Dedifferentiated amniotic fluid mesenchymal stem cell (primary cell): ENCODE measurements at regions not wholly inside any gene's neighbourhood (a gene's known extent, or its start where the extent isn't known, plus 50 kb on each side); places are given as distances from the start of the nearest gene placed in this dataset.
"Not testable (repeated sequence)": the region's sequence is repeated elsewhere in the genome, so short reads cannot be mapped to it uniquely, and the experiment has no call there.

Source experiments
- DNase-seq: peaks from one replicate; pipeline ENCODE4 v3.0.0-alpha.2; 2016; ENCODE audit errors: extremely low spot score

DNA sequence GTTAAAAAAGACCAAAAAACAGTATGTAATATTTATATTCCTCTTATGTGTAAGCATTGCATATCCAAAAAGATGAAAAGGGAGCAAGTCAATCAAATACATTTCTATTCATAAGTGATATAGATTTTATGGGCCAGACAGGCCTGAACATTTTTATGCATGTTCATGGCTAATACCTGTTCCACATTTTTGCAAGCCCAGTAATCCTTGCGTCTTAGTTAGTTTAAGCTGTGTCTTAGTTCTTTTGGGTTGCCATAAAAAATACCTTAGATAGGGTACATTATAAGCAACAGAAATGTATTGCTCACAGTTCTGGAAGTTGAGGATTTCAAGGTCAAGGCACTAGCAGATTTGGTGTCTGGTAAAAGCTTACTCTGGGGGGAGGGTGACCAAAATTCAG lies 342.1 kb downstream of the TAF11L14 start:
- no peak for DNase-seq

DNA sequence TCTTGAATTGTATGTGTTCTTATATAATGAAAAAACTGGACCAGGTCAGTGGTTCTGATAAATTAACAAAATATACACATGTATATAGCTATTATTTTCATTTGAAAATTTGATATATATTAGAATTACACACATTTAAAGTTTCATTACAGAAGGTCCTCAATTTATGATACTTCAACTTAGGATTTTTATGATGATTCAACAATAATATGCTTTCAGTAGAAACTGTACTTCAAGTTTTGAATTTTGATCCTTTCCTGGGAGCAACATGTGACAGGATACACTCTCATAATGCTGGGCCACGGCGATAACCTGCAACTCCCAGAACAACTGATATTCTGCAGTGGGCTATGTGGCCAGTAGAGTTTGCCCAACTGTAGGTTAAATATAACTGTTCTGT lies 344.7 kb downstream of the TAF11L14 start:
- no peak for DNase-seq

DNA sequence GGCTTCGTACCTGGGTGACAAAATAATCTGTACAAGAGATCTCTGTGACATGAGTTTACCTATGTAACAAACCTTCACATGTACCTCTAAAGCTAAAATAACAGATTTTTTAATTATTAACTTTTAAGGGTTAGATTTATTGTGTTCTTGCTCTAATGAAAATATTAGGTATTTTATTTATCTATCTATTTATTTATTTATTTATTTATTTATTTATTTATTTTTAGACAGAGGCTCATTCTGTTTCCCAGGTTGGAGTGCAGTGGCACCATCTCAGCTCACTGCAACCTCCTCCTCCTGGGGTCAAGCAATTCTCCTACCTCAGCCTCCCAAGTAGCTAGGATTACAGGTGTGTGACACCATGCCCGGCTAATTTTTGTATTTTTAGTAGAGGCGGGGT lies 348.4 kb downstream of the TAF11L14 start:
- not testable (repeated sequence) for DNase-seq

DNA sequence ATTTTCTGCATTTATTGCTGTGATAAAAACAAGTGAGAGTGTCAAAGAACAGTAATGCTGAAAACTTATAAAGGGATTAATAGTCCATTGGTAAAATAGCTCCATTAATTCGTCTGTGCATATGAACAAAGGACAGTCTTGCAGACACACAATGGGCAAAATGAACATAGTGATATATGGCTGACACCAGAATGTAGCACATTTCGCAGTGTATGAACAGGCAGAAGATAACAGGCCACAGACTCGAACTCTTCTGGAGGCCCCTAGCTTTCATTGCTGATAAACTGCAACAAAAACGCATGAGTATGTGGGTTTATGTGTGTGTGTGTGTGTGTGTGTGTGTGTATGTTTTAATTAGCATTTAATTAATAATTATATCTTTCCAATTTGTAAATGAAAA lies 354.8 kb downstream of the TAF11L14 start:
- DNase-seq: no peak

DNA sequence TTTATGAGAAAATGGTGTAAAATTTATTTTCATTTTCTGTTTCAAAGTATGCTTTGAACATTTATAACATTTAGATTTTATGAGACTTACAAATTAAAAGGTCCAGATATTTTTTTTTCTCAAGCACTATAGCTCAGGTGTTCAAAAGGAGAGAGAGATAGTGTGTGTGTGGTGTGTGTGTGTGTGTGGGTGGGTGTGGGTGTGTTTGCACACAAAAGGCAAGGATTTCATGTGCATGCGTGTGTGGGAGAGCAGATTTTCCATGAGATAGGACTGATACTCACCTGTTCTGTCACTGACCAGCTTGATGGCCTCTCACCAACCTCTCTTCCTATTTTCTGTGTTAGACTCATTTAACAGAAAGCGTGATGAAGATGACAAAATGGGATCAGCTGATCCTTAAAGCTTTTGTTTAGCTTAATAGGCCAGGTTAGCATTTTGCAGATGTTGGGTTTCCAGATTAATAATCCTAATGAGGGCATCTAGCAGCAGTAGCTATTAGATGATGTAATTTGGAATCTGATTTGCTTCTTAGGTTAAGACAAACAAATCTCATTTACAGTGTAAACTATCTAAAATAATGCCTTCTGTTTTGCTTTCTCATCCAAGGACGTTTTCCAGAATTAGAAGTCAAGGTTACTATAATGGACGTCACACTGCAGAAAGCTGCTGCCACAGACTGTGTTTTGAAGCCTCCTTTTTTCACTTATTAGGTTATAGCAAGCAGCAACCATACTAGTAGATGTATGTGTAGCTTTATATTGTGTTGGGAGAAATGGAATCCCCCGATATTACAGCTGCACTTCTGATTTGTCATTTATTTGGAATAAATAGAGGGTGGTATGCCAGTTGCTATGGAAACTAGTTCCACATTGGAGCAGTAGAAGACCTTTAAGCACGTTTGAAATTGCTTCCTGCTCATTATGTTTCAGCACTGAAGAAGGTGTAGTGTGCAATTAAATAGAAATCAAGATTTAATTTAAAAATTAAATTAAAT lies 355.6 kb downstream of the TAF11L14 start:
- no peak for DNase-seq

DNA sequence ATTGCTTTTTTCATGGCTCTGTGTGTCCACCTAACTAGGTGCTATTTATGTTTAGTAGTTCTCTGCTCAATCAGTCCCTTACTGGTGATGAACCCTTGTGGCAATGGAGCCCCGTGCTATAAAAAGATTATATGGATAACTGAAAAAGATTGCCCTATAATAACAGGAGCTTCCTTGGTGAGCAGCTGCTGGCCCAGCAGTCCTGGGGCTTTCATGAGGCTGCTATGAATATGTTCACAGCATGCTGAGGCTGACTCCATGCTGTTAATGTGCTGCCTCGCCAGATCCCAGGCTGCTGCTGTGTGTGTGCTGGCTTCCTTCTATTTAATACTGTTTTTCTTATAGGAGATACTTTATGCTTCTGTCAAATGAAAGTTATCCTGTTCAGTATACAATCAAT lies 357.5 kb downstream of the TAF11L14 start:
- DNase-seq: no peak

DNA sequence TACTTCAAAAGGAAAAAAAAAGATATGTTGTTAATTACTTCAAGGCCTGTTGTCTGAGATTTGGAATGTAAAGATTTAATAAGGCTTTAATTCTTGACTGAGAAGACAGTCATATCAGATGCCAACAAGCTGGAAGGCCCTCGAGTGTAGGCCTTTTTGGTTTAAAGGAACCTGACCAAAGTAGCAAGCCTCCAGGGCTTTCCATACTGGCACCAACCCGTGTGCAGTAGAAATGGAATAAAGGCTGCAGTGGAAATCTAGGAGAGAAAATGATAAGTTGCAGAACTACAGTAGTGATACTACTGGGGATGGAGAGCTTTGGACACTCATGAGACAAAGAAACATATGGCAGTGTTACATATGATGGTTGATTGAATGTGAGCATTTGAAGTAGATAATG lies 358.0 kb downstream of the TAF11L14 start:
- DNase-seq: no peak

DNA sequence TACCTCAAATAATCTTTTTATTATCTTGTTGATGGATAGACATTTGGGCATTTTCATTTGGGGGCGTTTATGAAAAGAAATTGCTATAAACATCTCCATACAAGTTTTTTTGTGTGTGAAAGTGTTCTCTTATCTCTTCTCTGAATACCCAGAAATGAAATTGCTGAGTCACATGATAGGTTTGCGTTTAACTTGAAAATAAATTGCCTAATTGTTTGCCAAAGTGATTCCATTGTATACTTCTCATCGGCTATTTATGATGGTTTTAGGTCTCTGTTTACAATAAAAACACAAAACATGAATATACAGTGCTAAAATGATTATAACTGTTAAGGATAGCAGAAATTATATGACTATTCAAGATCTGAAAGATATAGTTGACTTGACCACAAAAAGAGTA lies 361.7 kb downstream of the TAF11L14 start:
- DNase-seq: no peak

DNA sequence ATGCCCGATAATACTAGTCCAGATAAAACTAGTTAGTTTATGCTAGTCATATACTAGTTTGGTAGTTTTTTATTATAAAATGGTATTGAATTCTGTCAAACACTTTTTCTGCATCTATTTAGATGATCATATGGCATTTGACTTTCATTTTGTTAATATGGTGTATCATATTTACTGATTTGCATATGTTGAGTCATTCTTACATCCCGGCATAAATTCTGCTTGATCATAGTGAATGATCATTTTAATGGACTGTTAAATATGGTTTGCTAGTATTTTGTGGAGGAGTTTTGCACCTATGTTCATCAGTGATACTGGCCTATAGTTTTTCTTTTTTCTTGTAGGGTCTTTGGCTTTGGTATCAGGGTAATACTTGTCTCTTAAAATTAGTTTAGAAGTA lies 365.6 kb downstream of the TAF11L14 start:
- no peak for DNase-seq

DNA sequence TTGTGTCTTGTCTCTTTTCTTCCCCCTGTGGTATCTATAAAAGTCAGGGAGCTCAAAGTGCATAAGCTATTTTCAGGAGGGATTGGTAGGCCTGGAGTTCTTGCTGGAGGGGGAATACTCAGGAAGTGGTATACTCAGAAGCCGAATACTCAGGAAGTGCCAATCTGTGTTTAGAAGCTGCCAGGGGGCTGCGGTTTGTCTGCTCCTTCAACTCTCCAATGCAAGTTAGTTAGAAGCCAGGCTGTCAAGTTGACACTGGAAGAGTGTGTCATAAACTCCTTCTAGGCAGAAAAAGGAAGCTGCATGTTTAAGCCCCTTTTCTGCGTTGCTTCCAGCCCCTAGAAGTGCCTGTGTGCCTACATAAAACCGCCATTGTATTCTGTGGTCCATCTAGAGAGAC lies 366.5 kb downstream of the TAF11L14 start:
- no peak for DNase-seq

DNA sequence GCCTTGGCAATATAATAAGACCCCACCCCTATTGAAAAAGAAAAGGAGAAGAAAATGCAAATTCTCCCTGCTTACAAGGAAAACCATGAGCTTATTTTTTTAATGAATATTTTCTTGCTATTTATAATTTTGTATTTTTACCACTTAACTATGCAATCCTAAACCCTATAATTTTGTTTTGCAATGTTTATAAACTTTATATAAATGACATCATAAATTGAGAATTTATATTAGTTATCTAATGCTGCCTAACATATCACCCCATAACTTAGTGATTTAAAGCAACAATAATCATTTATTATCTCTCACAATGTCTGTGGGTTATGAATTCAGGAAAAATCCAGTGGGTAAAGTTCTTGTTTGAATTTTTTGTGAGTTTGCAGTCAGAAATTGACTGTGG lies 369.1 kb downstream of the TAF11L14 start:
- no peak for DNase-seq

DNA sequence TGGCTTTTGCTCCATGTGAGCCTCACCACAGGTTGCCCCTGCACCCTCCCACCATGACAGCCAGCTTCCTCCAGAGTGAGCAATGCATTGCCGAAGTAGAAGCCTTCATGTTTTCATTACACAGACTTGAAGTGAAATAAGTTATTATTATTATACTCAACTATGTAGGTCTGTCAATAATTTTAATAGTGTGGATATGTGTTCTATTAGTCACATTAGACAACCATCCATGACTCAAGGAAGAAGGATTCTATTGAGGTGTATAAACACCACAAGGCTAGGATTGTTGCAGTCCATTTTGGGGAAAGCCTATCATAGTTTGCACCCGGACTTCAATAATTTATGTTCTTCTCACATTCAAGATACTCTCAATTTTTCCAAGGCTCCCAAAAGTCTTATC lies 369.5 kb downstream of the TAF11L14 start:
- no peak for DNase-seq

DNA sequence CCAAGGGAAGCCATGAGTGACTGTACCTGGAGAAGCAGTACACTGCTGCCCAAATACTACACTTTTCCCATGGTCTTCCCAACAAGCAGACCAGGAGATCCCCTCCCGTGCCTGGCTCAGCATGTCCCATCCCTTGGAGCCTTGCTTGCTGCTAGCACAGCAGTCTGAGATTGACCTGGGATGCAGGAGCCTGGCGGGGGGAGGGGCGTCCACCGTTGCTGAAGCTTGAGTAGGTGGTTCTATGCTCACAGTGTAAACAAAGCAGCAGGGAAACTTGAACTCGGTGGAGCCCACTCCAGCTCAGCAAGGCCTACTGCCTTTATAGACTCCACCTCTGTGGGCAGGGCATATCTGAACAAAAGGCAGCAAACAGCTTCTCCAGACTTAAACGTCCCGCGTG lies 372.0 kb downstream of the TAF11L14 start:
- not testable (repeated sequence) for DNase-seq

DNA sequence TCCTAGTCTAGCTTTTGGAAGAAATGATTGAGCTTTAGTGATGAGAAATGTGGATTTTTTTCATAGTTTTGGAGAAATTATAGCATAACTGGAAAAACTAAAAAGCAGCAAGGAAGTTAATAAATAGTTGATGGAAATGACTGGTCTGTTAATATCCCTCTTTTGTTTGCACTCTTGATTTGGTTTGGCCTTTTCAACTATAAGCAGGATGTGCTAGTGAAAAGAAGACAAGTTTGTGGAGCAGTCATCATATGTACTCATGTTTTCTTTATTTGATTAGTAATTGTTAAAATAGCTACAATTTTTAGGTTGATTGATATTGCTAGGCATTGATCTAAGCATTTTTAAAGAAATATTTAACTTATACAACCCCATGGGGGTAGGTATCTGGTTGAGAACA lies 374.7 kb downstream of the TAF11L14 start:
- DNase-seq: no peak

DNA sequence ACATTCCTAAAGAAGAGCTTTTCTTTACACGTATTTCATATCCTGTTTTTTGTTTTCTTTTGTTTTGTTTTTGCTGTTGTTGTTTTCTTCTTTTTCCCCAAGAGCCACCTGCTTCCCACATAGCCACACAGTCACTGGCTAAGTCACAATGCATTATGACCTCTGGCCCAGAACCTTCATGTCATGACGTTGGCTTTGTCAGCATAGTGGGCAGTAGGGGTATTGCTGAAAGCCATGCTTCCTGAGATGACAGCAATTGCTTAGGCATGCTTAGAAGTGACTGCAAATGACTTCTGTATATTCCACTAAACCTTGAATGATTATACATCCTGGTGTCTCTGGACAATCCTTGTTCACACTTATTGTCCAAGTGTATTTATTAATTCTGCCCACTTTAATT lies 375.8 kb downstream of the TAF11L14 start:
- no peak for DNase-seq

DNA sequence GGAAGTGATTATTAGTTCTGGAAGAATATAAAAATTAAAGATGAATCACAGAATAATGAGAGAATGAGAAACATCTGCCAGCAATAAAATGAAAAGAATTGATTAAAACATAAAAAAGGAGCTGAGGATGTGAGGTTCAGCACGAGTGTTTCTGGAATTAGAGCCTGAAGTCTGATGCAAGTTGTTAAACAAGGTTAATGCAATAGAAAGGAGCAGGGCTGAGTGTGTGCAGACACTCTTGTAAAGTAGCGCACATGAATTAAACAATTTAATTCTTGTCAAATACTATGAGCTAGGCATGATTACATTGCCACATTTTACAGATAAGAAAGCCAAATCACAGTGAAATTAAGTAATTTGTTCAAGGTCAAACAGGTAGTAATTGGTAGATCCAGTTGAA lies 384.2 kb downstream of the TAF11L14 start:
- no peak for DNase-seq

DNA sequence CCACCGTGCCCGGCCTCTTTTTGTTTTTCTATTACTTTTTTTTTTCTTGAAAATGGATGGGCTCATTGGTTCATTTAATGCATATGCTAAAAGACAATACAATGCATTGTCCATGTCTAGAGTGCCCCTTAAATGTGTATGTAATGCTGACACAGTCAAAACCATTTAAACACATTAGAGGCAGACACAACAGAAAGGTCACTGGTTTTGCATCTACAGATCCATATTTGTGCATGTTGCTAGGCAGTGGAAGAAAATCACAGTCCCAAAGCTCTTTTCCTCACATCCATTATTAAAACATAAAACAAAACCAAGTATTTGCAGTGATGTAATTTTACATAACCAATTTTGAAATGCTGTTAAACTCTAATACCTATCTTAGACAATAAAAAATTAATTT lies 389.0 kb downstream of the TAF11L14 start:
- no peak for DNase-seq

DNA sequence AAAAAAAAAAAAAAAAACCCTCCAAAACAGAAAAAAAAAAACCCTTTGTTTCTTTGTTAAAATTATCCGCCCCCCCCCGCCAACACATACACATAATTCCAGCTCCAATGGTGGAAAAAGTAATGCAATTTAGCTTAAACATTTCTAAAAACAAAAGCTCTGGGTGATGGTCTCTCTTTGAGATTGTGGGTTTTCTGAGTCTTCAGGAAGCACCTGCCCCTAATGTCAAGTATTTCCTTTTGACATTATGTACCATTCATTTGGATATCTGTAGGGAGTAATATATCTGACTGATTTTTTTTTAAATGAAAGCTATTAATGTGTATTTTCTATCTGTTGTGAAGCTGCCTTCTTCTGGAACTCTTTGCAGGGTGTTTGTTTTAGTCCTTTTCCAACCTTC lies 389.7 kb downstream of the TAF11L14 start:
- no peak for DNase-seq

DNA sequence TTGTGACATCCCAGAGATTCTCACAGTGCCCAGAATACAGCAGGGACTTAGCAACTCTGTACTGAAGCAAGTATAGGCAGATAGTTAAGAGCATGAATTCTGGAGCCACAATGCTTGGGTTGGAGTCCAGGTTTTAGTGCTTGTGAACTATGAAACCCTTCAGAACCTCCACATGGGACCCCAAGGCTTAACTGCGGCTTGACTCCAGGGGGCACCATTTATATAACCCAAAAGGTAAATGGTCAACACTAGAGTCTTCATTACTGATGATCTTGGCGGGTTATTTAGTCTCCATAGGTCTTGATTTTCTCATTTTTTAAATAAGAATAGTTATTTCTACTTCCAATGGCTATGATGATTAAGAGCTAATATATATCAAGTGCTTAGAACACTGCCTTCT lies 390.3 kb downstream of the TAF11L14 start:
- DNase-seq: no peak

DNA sequence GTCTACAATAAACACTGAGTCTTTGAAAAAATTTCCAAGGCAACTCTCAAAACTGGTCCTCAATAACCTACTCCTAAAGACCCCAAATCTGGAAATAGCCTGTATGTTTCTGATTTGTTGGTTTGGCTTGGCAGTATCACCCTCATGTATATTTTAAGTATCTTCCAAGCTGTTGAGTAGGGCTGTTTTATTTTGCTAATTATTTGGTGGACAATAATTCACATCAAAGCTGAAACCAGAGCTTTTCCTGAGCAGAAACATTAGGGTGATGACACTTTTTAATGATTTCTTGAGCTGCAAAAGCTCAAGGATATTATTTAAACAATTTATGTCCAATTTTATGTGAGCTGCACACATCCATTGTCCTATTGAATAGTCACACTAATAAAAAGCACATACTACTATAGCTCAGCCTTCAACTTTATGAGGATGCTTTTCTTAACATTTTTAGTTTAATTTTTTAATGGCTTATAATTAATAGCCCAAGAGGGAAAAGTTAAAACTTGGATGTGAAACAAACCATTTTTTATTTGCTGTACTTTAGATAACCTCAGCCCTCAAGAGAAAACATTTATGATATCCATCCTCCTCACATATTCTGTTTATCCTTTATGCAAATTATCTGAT lies 393.1 kb downstream of the TAF11L14 start:
- no peak for DNase-seq

DNA sequence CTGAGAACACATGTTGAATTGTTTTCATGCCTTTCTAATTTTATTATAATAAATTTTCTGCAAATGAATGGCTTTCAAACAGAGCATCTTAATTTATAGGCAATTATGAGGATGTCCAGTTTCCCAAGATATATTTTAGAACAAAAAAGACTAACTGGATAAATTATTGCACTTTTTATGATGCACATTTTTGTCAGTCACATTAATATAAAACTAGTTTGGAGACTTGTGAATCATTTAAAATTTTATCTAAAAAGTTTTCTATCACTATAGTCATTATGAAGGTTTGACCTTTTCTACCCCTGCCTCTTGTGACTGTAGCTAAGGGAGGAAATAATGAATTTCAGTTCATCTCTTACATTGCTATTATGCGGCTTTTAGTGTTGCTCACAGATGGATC lies 393.8 kb downstream of the TAF11L14 start:
- no peak for DNase-seq

DNA sequence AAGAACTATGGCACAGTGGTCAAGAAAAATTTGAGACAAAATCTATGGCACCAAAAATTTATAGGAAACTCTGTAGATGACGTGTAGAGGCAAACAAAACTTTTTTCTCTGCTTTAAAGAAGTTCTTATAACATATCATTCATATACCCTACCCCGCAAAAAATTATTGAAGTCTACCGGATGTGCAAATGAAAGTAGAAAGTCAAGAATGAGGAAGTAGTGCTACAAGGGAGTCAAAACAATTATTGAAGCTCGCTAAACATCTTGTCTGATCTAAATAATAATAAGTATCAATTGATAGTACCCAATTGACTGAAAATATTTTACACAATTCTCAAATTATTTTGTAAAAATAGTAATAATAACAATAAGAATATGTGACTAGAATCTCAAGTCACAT lies 398.5 kb downstream of the TAF11L14 start:
- no peak for DNase-seq

DNA sequence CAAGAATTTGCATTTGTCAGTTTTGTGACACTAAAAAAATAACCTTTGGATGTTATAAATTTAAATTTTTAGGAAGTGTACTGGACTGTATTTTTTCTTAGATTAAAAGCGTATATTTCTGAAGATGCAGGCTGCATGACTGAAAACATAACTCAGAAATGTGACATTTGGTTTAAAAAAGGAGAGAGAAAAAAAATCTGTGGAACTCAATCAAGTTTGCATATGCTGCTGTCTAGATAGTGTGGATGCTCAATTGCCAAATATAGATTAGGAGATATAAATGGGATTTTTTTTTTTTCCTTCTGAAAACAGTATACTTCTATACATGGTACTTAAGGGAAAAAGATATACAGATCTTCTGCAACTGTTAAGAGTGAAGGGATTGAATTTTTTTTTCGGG lies 402.3 kb downstream of the TAF11L14 start:
- DNase-seq: no peak
